ENCODE measurements at regions not wholly inside any gene's neighbourhood (a gene's known extent, or its start where the extent isn't known, plus 50 kb on each side); places are given as distances from the start of the nearest gene placed in this dataset.

DNA sequence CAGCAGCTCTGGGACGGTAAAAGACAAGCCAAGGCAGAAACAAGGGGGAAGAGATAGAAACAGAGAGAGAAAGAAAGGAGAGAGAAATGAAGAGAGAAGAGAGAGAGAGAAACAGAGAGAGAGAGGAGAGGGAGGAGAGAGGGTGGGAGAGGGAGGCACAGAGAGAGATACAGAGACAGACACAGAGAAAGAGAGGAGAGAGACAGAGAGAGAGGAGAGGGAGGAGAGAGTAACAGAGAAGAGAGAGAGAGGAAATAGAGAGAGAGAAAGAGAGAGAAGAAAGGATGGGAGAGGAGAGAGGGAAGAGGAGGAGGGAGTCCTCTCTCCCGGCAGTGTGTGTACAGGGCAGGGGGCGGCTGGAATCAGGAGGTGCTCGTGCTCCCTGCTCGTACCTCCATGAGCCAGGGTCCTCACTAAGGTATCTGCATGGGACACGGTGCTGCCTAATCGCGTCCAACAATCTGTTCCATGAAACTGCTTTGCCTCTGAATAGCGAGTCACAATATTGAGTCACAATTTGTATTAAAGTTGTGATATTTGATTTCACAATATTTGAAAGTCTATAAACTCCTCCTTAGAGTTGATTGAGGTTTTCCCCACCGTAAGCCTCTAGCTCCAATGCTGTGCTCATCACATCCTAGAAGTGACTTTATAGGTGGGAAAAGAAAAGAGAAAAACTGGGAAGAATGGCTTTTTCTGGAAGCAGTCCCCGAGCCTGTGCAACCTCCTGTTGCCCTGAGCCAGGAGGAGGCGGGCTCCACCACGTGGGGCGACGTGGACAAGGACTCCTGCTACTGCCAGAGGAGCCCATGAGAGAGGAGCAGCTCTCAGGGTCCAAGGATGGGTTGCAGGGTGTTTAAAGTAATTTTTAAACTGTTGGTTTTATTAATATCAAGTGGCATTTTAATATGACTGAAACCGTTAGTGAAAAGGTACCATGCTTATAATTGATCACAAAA is 81.7 kb upstream of the ARHGEF7 start:
- TF ChIP-seq, protein P1, sequence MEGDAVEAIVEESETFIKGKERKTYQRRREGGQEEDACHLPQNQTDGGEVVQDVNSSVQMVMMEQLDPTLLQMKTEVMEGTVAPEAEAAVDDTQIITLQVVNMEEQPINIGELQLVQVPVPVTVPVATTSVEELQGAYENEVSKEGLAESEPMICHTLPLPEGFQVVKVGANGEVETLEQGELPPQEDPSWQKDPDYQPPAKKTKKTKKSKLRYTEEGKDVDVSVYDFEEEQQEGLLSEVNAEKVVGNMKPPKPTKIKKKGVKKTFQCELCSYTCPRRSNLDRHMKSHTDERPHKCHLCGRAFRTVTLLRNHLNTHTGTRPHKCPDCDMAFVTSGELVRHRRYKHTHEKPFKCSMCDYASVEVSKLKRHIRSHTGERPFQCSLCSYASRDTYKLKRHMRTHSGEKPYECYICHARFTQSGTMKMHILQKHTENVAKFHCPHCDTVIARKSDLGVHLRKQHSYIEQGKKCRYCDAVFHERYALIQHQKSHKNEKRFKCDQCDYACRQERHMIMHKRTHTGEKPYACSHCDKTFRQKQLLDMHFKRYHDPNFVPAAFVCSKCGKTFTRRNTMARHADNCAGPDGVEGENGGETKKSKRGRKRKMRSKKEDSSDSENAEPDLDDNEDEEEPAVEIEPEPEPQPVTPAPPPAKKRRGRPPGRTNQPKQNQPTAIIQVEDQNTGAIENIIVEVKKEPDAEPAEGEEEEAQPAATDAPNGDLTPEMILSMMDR (IDR thresholded peaks at IDR 0.05): no peak
- TF ChIP-seq EP300 (IDR thresholded peaks at IDR 0.05) (no peak), POLR2AphosphoS5 (IDR thresholded peaks at IDR 0.05) (no peak), POLR2A (IDR thresholded peaks at IDR 0.05) (no peak)

Data from gastroesophageal sphincter (tissue), 3 donors.